Neutrophil (primary cell): ENCODE measurements at regions not wholly inside any gene's neighbourhood (a gene's known extent, or its start where the extent isn't known, plus 50 kb on each side); places are given as distances from the start of the nearest gene placed in this dataset.

Source experiments
- H3K27ac ChIP-seq: fragments of 200-600 bp; sonication (generic); 2 replicates; pipeline ENCODE4 v1.5.1; 2016; ENCODE audit warnings: mild to moderate bottlenecking, moderate library complexity
- H3K27me3 ChIP-seq: fragments of 200-600 bp; sonication (generic); 2 replicates; pipeline ENCODE4 v1.6.0; 2016; ENCODE audit warnings: mild to moderate bottlenecking
- H3K36me3 ChIP-seq: fragments of 200-600 bp; sonication (generic); 2 replicates; pipeline ENCODE4 v1.5.1; 2017
- H3K4me1 ChIP-seq, 2 experiments: fragments of 200-600 bp in 1 of 2; sonication (generic) in 1 of 2; 1 replicate in 1 of 2; 2 replicates in 1 of 2; pipeline versions ENCODE4 v1.5.1 to v1.6.1; 2013 to 2016; ENCODE audit warnings: low read depth in 1 of 2, low read length in 1 of 2, mild to moderate bottlenecking in 1 of 2, moderate library complexity in 1 of 2; ENCODE audit not compliant: control insufficient read depth in 1 of 2, insufficient read depth in 1 of 2
- H3K4me3 ChIP-seq, 2 experiments: fragments of 200-600 bp in 1 of 2; sonication (generic) in 1 of 2; 1 replicate in 1 of 2; 2 replicates in 1 of 2; pipeline ENCODE4 v1.5.1; 2013 to 2016; ENCODE audit warnings: low read depth in 1 of 2, low read length in 1 of 2, mild to moderate bottlenecking in 1 of 2, moderate library complexity in 1 of 2
- H3K9me3 ChIP-seq: fragments of 200-600 bp; sonication (generic); 2 replicates; pipeline ENCODE4 v1.5.1; 2016
- TF ChIP-seq, protein P1 (sequence below): fragments of 200-600 bp; sonication (generic); IDR thresholded peaks from 2 replicates; pipeline ENCODE4 v1.5.1; 2016; ENCODE audit warnings: antibody characterized with exemption

DNA sequence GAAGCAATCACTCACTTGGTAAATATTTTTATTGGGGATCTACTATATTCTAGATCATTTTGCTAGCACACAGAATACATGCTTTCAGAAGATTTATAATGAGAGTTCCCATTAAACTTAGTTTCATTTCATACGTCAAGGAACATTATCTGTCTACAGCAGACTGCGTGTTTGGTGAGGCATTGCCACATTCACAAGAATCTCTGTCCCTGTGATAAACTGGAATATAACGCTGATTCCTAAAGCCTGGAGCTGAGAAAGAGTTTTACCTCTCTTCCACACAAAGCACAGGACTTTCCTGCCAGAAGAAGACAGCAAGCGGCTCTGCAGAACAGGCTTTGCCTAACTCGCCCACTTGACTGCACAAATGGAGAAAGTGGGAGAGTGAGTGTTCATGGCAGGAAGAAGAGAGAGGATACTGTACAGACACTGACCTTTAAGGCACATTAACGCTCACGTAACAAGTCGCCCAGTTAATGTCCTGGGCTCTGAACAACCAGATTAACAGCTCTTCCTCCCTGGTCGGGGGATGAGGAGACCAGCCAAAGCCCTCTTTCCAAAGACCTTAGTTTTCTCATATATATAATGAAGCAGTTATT, 356.2 kb downstream of the GPD2 start:
- H3K9me3 ChIP-seq, result no peaks in the 10 kb centered on the region
- no peaks in the 10 kb centered on the region for H3K27me3 ChIP-seq
- no peaks in the 10 kb centered on the region for H3K4me1 ChIP-seq
- no peak overlapping the region for H3K27ac ChIP-seq
- no peaks in the 10 kb centered on the region for H3K36me3 ChIP-seq
- no peak overlapping the region for H3K4me3 ChIP-seq
- TF ChIP-seq, protein P1, sequence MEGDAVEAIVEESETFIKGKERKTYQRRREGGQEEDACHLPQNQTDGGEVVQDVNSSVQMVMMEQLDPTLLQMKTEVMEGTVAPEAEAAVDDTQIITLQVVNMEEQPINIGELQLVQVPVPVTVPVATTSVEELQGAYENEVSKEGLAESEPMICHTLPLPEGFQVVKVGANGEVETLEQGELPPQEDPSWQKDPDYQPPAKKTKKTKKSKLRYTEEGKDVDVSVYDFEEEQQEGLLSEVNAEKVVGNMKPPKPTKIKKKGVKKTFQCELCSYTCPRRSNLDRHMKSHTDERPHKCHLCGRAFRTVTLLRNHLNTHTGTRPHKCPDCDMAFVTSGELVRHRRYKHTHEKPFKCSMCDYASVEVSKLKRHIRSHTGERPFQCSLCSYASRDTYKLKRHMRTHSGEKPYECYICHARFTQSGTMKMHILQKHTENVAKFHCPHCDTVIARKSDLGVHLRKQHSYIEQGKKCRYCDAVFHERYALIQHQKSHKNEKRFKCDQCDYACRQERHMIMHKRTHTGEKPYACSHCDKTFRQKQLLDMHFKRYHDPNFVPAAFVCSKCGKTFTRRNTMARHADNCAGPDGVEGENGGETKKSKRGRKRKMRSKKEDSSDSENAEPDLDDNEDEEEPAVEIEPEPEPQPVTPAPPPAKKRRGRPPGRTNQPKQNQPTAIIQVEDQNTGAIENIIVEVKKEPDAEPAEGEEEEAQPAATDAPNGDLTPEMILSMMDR, result no peak

GRCh38 chr2:156797832-156798231, 361.7 kb downstream of the GPD2 start:
- Histone ChIP-seq H3K4me3 (no peak overlapping the region), H3K9me3 (no peaks in the 10 kb centered on the region), H3K27ac (no peak overlapping the region), H3K4me1 (no peaks in the 10 kb centered on the region), H3K36me3 (no peaks in the 10 kb centered on the region), H3K27me3 (no peaks in the 10 kb centered on the region)
- TF ChIP-seq, protein P1, result no peak

GRCh38 chr2:156800065-156800653, 364.0 kb downstream of the GPD2 start:
- no peaks in the 10 kb centered on the region for H3K9me3 ChIP-seq
- no peaks in the 10 kb centered on the region for H3K4me1 ChIP-seq
- H3K27ac ChIP-seq, result no peak overlapping the region
- no peak overlapping the region for H3K4me3 ChIP-seq
- TF ChIP-seq, protein P1, result no peak
- no peaks in the 10 kb centered on the region for H3K36me3 ChIP-seq
- no peaks in the 10 kb centered on the region for H3K27me3 ChIP-seq

GRCh38 chr2:156800781-156801361, 364.7 kb downstream of the GPD2 start:
- H3K36me3 ChIP-seq, result no peaks in the 10 kb centered on the region
- TF ChIP-seq, protein P1, result no peak

DNA sequence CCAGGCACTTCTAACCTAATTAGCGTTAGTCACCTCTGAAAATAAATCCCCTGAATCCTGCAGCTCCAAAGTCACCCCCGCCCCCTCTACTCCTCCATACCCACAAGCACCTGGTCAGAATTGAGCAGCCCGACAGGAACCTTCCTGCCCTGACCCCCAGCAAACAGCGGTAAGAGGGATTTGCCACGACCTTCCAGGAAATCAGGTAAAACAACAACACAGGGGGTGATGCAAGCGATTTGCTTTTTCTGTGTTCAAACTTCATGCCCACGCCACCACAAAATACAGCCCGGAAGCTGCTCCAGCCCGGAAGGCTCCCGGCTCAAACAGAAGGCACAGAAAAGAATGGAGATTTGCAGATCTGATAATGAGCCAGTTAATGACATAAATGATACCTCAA, 367.1 kb downstream of the GPD2 start:
- H3K36me3 ChIP-seq, result no peaks in the 10 kb centered on the region
- no peak overlapping the region for H3K27ac ChIP-seq
- H3K4me3 ChIP-seq, result no peak overlapping the region
- H3K4me1 ChIP-seq, result no peaks in the 10 kb centered on the region
- no peaks in the 10 kb centered on the region for H3K27me3 ChIP-seq
- H3K9me3 ChIP-seq, result no peaks in the 10 kb centered on the region
- TF ChIP-seq, protein P1, result no peak

More at GRCh38 chr2:156800781-156801361, 364.7 kb downstream of the GPD2 start:
- no peak overlapping the region for H3K27ac ChIP-seq
- H3K4me1 ChIP-seq, result no peaks in the 10 kb centered on the region
- no peaks in the 10 kb centered on the region for H3K27me3 ChIP-seq
- H3K4me3 ChIP-seq, result no peak overlapping the region
- no peaks in the 10 kb centered on the region for H3K9me3 ChIP-seq
